Pancreas (tissue), 10 donors: ENCODE measurements at regions not wholly inside any gene's neighbourhood (a gene's known extent, or its start where the extent isn't known, plus 50 kb on each side); places are given as distances from the start of the nearest gene placed in this dataset.

ENCODE experiments used
- ATAC-seq, 4 donors: fragments of 200-7000 bp; cut with Tn5 transposase; one replicate each; pipeline versions ENCODE4 v1.8.0 to v1.9.1; 2020; ENCODE audit warnings: mild to moderate bottlenecking in 4 of 4, moderate library complexity in 4 of 4
- DNase-seq, 6 donors: peaks; one replicate each; pipeline ENCODE4 v3.0.0-alpha.2; 2020
- FAIRE-seq: peaks from 2 replicates; lab custom pipeline; 2012; peaks lifted over from hg19 to GRCh38; lab: Jason Lieb, UNC
- H3K27ac ChIP-seq, 4 donors: fragments of 200-600 bp; sonication (generic); 1 replicate in 3 of 4; 2 replicates in 1 of 4; pipeline versions ENCODE4 v1.5.0 to v1.8.0; 2020
- H3K27me3 ChIP-seq, 4 donors: fragments of 200-600 bp; one replicate each; pipeline ENCODE4 v1.8.0; 2021
- H3K36me3 ChIP-seq, 3 donors: fragments of 200-600 bp; sonication (generic) in 1 of 3; one replicate each; pipeline versions ENCODE4 v1.5.0 to v1.8.0; 2020 to 2021
- H3K4me1 ChIP-seq, 3 donors: fragments of 200-600 bp; one replicate each; pipeline ENCODE4 v1.8.0; 2021
- H3K4me3 ChIP-seq, 4 donors: fragments of 200-600 bp; sonication (generic) in 2 of 4; one replicate each; pipeline versions ENCODE4 v1.5.0 to v1.8.0; 2020 to 2021
- H3K9me3 ChIP-seq, 4 donors: fragments of 200-600 bp; one replicate each; pipeline ENCODE4 v1.8.0; 2021
- WGBS, 2 donors: extraction: QIAGEN DNeasy Blood & Tissue Kit; methylation state at CpG; one replicate each; pipeline ENCODE4 v1.1.7; 2013; 5-methylcytosine and 5-hydroxymethylcytosine counted together
- intact Hi-C, 3 donors: fragments of 100-400 bp; cut with DNase I; formaldehyde crosslinking; loops; one replicate each; pipeline versions ENCODE4 v1.11.1 to v1.14.2; 2022
- TF ChIP-seq, protein P1 (sequence below), 4 donors: fragments of 200-600 bp; sonication (generic) in 3 of 4; IDR thresholded peaks; one replicate each; pipeline versions ENCODE4 v1.5.0 to v1.8.0; 2021; ENCODE audit warnings: antibody characterized with exemption in 4 of 4
- donor health status: healthy with polysubstance abuse.
- donor health status: DM: no; HTN: no; CAD: no; lungs with moderate emphysema.
- donor health status: DM: no; HTN: no; CAD: no.
- donor health status: control.
- donor health status: control.
- donor health status: Bipolar disorder and iron deficiency.
- donor health status: DM: yes; HTN: yes; CAD: no.
- donor health status: DM: no; HTN: no; CAD: no.
- donor health status: DM: no; HTN: no; CAD: no.
- donor health status: DM: yes; HTN: yes; CAD: no.

DNA sequence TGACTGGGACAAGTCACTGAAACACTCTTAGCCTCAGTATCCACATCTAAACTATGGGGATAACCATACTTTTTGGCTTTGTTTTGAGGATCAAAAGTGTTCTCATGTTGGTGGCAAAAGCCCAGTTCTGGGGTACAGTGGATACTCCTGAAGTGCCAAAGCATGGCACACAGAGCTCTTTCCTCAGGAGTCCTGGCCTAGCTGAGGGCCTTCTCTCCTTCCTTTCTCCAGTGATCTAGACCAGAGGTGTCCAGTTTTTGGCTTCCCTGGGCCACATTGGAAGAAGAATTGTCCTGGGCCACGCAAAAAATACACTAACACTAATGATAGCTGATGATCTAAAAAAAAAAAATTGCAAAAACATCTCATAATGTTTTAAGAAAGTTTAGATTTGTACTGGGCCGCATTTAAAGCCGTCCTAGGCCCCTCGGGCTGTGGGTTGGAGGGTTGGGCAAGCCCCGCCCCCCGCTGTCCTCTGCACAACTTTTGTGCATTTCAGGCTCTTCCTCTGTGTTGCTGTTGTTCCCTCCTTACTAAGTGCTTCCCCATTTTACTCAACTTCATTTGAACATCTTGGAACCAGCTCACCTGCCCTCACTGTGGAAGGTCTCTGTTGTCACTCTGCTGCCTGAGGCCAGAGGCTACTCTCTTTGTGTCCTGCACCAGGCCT lies 337.0 kb downstream of the CYRIA start:
- intact Hi-C loops, result no loop called here
- no peak overlapping the region for H3K27ac ChIP-seq
- FAIRE-seq, result no peak
- ATAC-seq, result no peak
- DNase-seq, result no peak
- H3K4me1 ChIP-seq, result no peaks in the 10 kb centered on the region
- TF ChIP-seq, protein P1, sequence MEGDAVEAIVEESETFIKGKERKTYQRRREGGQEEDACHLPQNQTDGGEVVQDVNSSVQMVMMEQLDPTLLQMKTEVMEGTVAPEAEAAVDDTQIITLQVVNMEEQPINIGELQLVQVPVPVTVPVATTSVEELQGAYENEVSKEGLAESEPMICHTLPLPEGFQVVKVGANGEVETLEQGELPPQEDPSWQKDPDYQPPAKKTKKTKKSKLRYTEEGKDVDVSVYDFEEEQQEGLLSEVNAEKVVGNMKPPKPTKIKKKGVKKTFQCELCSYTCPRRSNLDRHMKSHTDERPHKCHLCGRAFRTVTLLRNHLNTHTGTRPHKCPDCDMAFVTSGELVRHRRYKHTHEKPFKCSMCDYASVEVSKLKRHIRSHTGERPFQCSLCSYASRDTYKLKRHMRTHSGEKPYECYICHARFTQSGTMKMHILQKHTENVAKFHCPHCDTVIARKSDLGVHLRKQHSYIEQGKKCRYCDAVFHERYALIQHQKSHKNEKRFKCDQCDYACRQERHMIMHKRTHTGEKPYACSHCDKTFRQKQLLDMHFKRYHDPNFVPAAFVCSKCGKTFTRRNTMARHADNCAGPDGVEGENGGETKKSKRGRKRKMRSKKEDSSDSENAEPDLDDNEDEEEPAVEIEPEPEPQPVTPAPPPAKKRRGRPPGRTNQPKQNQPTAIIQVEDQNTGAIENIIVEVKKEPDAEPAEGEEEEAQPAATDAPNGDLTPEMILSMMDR (IDR thresholded peaks at IDR 0.05), result no peak
- 89 to 93% methylated on average over 6 of the region's 6 CpGs for WGBS, 2 donors
- H3K4me3 ChIP-seq, result no peak overlapping the region
- no peaks in the 10 kb centered on the region for H3K27me3 ChIP-seq
- no peaks in the 10 kb centered on the region for H3K9me3 ChIP-seq
- no peaks in the 10 kb centered on the region for H3K36me3 ChIP-seq

DNA sequence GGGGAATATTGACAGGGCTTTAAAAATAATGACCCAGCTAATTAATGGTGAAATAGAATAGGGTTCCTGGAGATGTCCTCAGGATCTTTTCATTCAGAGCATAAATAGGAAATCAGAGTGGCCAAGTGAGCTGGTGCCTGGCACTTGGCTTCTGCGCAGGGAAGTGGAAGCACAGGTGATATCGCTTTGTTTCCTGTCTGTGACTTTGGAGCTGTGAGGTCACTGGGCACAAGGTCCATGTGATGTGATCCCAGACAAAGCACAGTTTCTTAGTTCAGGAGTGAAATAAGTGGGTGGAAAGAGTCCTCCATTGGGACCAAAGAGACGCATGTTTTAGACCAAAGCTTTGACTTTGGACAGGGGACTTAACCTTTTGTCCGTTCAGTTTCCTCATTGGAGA lies 338.3 kb downstream of the CYRIA start:
- H3K36me3 ChIP-seq, result no peaks in the 10 kb centered on the region
- intact Hi-C loops, result no loop called here
- WGBS, 2 donors, result 91 to 92% methylated on average over 4 of the region's 4 CpGs
- H3K27me3 ChIP-seq, result no peaks in the 10 kb centered on the region
- H3K27ac ChIP-seq, result no peak overlapping the region
- ATAC-seq, result no peak
- TF ChIP-seq, protein P1 (IDR thresholded peaks at IDR 0.05), result no peak
- H3K9me3 ChIP-seq, result no peaks in the 10 kb centered on the region
- H3K4me1 ChIP-seq, result no peaks in the 10 kb centered on the region
- H3K4me3 ChIP-seq, result no peak overlapping the region
- no peak for DNase-seq
- FAIRE-seq, result no peak

DNA sequence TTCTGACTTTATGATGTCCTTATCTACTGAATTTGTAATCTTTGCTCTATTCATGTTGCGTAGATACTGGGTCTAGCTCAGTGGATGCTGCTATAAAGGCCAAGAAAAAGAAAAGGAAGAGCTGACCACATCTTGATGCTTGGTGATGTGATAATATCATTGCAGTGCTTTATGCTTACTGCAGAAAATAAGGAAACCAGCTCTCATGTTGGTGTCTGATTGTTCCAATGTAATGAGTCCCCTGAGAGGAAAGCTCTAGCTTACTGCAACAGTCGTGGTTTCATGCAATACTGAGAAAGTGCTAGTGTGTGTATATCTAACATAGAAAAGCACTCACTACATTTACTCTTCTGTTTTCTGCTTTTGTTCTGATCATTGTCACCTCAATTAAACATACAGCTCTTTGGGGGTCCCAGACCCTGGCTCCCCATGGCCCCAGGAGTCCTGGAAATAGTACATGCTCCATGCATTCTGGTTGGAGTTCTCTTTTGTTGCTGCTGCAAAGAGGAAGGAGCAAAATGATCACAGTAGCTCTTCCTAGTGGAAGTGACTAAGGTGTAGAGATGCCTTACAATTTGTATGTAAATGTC lies 338.8 kb downstream of the CYRIA start:
- TF ChIP-seq, protein P1 (IDR thresholded peaks at IDR 0.05), result no peak
- WGBS, 2 donors, result 82 to 90% methylated on average over 2 of the region's 2 CpGs
- Histone ChIP-seq H3K27me3 (no peaks in the 10 kb centered on the region), H3K4me3 (no peak overlapping the region), H3K4me1 (no peaks in the 10 kb centered on the region), H3K27ac (no peak overlapping the region), H3K9me3 (no peaks in the 10 kb centered on the region), H3K36me3 (no peaks in the 10 kb centered on the region)
- DNase-seq (no peak), FAIRE-seq (no peak), ATAC-seq (no peak)
- intact Hi-C loops, result no loop called here

DNA sequence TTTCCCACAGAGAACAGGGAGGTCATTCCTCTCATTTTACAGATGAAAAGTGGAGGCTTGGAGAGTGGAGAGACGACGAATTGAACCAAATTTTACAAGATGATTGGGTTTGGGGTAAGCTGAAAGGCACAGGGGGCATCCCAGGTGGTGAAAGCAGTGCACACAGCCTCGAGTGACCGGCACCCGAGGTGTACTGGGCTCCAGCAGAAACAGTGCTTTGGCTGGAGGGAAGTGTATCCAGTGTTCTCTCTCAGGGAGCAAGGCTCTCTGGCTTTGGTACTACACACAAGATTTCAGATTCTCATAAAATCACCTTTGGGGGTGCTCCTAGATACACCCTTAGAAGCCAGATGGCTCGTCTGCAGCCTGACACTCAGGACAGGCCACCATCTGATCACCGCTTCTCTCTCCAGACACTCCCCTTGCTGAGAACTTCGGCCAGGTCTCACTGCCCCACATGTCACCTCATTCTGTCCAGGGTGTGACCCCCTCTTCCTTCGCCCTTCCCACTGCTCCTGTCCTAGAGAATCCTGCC lies 339.6 kb downstream of the CYRIA start:
- Histone ChIP-seq H3K27ac (no peak overlapping the region), H3K4me3 (no peak overlapping the region), H3K9me3 (no peaks in the 10 kb centered on the region), H3K36me3 (no peaks in the 10 kb centered on the region), H3K4me1 (no peaks in the 10 kb centered on the region), H3K27me3 (no peaks in the 10 kb centered on the region)
- FAIRE-seq, result no peak
- ATAC-seq, result no peak
- intact Hi-C loops, result no loop called here
- TF ChIP-seq, protein P1 (IDR thresholded peaks at IDR 0.05), result no peak
- no peak for DNase-seq
- 71 to 84% methylated on average over 9 of the region's 9 CpGs for WGBS, 2 donors
